Muscle layer of colon (tissue), 2 donors: ENCODE measurements at regions not wholly inside any gene's neighbourhood (a gene's known extent, or its start where the extent isn't known, plus 50 kb on each side); places are given as distances from the start of the nearest gene placed in this dataset.
"Not testable (repeated sequence)": the region's sequence is repeated elsewhere in the genome, so short reads cannot be mapped to it uniquely, and the experiment has no call there.

Experiments
- H3K27ac ChIP-seq: one replicate; pipeline ENCODE4 v1.7.0; 2013; ENCODE audit warnings: low read depth, mild to moderate bottlenecking, low read length, moderate library complexity
- H3K27me3 ChIP-seq, 2 donors: one replicate each; pipeline ENCODE4 v1.7.0; 2013; ENCODE audit warnings: low read length in 2 of 2, mild to moderate bottlenecking in 2 of 2; ENCODE audit not compliant: insufficient read depth in 2 of 2, control insufficient read depth in 1 of 2
- H3K36me3 ChIP-seq: one replicate; pipeline ENCODE4 v1.7.0; 2013; ENCODE audit warnings: mild to moderate bottlenecking, low read length; ENCODE audit not compliant: insufficient read depth
- H3K4me1 ChIP-seq: one replicate; pipeline ENCODE4 v1.7.0; 2013; ENCODE audit warnings: mild to moderate bottlenecking, low read length; ENCODE audit not compliant: insufficient read depth
- H3K4me3 ChIP-seq, 2 donors: one replicate each; pipeline ENCODE4 v1.7.0; 2013; ENCODE audit warnings: low read length in 2 of 2, low read depth in 1 of 2, mild to moderate bottlenecking in 1 of 2, moderate library complexity in 1 of 2
- H3K9ac ChIP-seq: one replicate; pipeline ENCODE4 v1.7.0; 2013; ENCODE audit warnings: low read length
- H3K9me3 ChIP-seq: one replicate; pipeline ENCODE4 v1.7.0; 2013; ENCODE audit warnings: mild to moderate bottlenecking, low read length
- donor health status: abdominal sarcoma.
- donor health status: Adenocarcinoma of cecum.

- H3K27me3 ChIP-seq, result no peaks in the 10 kb centered on the region
- no peak overlapping the region for H3K27ac ChIP-seq
- no peaks in the 10 kb centered on the region for H3K9me3 ChIP-seq
These were observed 342.4 kb upstream of the ARID1B start for GRCh38 chr6:156434795-156435190.

GRCh38 chr6:156434049-156434794 lies 343.0 kb upstream of the ARID1B start:
- H3K4me1 ChIP-seq, result peaks cover 10% of the 10 kb centered on the region
- no peak overlapping the region for H3K9ac ChIP-seq
- H3K4me3 ChIP-seq, result no peak overlapping the region
- H3K27me3 ChIP-seq, result no peaks in the 10 kb centered on the region
- H3K9me3 ChIP-seq, result no peaks in the 10 kb centered on the region
- no peaks in the 10 kb centered on the region for H3K36me3 ChIP-seq
- H3K27ac ChIP-seq, result no peak overlapping the region

More at GRCh38 chr6:156434795-156435190, 342.4 kb upstream of the ARID1B start:
- H3K4me3 ChIP-seq, result no peak overlapping the region
- peaks cover 10% of the 10 kb centered on the region for H3K4me1 ChIP-seq
- no peaks in the 10 kb centered on the region for H3K36me3 ChIP-seq
- H3K9ac ChIP-seq, result no peak overlapping the region

- H3K36me3 ChIP-seq, result no peaks in the 10 kb centered on the region
- H3K9me3 ChIP-seq, result no peaks in the 10 kb centered on the region
- no peaks in the 10 kb centered on the region for H3K27me3 ChIP-seq
- H3K27ac ChIP-seq, result no peak overlapping the region
- no peaks in the 10 kb centered on the region for H3K4me1 ChIP-seq
- no peak overlapping the region for H3K4me3 ChIP-seq
- H3K9ac ChIP-seq, result no peak overlapping the region
These were observed 344.6 kb upstream of the ARID1B start for GRCh38 chr6:156432543-156432942.

- no peaks in the 10 kb centered on the region for H3K36me3 ChIP-seq
- no peak overlapping the region for H3K4me3 ChIP-seq
- H3K27me3 ChIP-seq, result no peaks in the 10 kb centered on the region
- no peaks in the 10 kb centered on the region for H3K4me1 ChIP-seq
- no peaks in the 10 kb centered on the region for H3K9me3 ChIP-seq
- H3K27ac ChIP-seq, result no peak overlapping the region
- no peak overlapping the region for H3K9ac ChIP-seq
These were observed 346.8 kb upstream of the ARID1B start for GRCh38 chr6:156430386-156430785.

GRCh38 chr6:156427345-156427744 lies 349.8 kb upstream of the ARID1B start:
- Histone ChIP-seq H3K4me1 (no peaks in the 10 kb centered on the region), H3K36me3 (no peaks in the 10 kb centered on the region), H3K9ac (no peak overlapping the region), H3K27me3 (no peaks in the 10 kb centered on the region), H3K4me3 (no peak overlapping the region), H3K9me3 (no peaks in the 10 kb centered on the region), H3K27ac (no peak overlapping the region)

- Histone ChIP-seq H3K27ac (no peak overlapping the region), H3K4me1 (no peaks in the 10 kb centered on the region), H3K27me3 (no peaks in the 10 kb centered on the region), H3K4me3 (no peak overlapping the region), H3K9ac (no peak overlapping the region), H3K36me3 (no peaks in the 10 kb centered on the region), H3K9me3 (no peaks in the 10 kb centered on the region)
These were observed 351.7 kb upstream of the ARID1B start for GRCh38 chr6:156425359-156426020.

- Histone ChIP-seq H3K9ac (no peak overlapping the region), H3K4me1 (no peaks in the 10 kb centered on the region), H3K27me3 (no peaks in the 10 kb centered on the region), H3K27ac (no peak overlapping the region), H3K4me3 (no peak overlapping the region), H3K36me3 (no peaks in the 10 kb centered on the region), H3K9me3 (no peaks in the 10 kb centered on the region)
These were observed 353.3 kb upstream of the ARID1B start for GRCh38 chr6:156423829-156424228.

- H3K27ac ChIP-seq, result no peak overlapping the region
- H3K9me3 ChIP-seq, result no peaks in the 10 kb centered on the region
- no peaks in the 10 kb centered on the region for H3K27me3 ChIP-seq
- no peaks in the 10 kb centered on the region for H3K4me1 ChIP-seq
- no peak overlapping the region for H3K9ac ChIP-seq
- no peaks in the 10 kb centered on the region for H3K36me3 ChIP-seq
- no peak overlapping the region for H3K4me3 ChIP-seq
These were observed 354.1 kb upstream of the ARID1B start for GRCh38 chr6:156423075-156423474.

GRCh38 chr6:156421933-156422332 lies 355.2 kb upstream of the ARID1B start:
- Histone ChIP-seq H3K4me3 (no peak overlapping the region), H3K4me1 (no peaks in the 10 kb centered on the region), H3K9ac (no peak overlapping the region), H3K27ac (no peak overlapping the region), H3K9me3 (no peaks in the 10 kb centered on the region), H3K27me3 (no peaks in the 10 kb centered on the region), H3K36me3 (no peaks in the 10 kb centered on the region)

GRCh38 chr6:156421301-156421700 lies 355.9 kb upstream of the ARID1B start:
- not testable (repeated sequence) for H3K9me3 ChIP-seq, H3K27me3 ChIP-seq, H3K27ac ChIP-seq, H3K9ac ChIP-seq, H3K4me3 ChIP-seq, H3K36me3 ChIP-seq, H3K4me1 ChIP-seq

GRCh38 chr6:156420172-156420993 lies 356.8 kb upstream of the ARID1B start:
- Histone ChIP-seq H3K4me3 (no peak overlapping the region), H3K9ac (no peak overlapping the region), H3K9me3 (no peaks in the 10 kb centered on the region), H3K27ac (no peak overlapping the region), H3K4me1 (no peaks in the 10 kb centered on the region), H3K36me3 (no peaks in the 10 kb centered on the region), H3K27me3 (no peaks in the 10 kb centered on the region)
